ENCODE measurements at regions not wholly inside any gene's neighbourhood (a gene's known extent, or its start where the extent isn't known, plus 50 kb on each side); places are given as distances from the start of the nearest gene placed in this dataset.
"Not testable (repeated sequence)": the region's sequence is repeated elsewhere in the genome, so short reads cannot be mapped to it uniquely, and the experiment has no call there.

DNA sequence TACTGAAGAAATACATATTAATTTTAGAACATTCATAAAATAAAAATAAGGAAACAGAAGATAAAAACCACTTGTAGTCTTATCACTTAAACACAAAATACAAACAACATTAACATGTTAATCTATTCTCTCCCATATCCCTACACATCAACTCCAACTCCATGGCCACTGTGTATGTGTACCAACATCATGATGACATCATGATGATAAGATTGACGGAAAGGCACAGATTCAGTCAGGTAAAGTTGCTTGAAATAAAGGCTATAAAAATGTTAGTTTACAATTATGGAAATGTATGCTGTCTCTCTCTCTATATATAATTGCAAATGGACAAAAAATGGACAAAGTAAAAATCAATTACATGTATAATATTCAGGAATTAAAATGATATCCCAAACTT, 388.5 kb upstream of the UBE2E3 start:
- DNase-seq, result no peak

DNA sequence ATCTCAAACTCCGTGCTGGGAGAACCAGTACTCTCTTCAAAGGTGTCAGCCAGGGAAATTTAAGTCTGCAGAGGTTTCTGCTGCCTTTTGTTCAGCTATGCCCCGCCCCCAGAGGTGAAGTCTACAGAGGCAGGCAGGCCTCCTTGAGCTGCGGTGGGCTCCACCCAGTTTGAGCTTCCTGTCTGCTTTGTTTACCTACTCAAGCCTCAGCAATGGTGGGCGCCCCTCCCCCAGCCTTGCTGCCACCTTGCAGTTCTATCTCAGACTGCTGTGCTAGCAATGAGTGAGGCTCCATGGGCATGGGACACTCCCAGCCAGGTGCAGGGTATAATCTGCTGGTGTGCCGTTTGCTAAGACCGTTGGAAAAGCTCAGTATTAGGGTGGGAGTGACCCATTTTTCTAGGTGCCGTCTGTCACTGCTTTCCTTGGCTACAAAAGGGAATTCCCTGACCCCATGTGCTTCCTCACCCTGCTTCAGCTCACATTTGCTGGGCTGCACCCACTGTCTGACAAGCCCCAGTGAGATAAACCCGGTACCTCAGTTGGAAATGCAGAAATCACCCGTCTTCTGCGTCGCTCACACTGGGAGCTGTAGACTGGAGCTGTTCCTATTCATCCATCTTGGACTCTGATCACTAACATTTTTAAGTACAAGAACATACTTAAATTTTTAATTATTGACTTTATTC, 389.2 kb upstream of the UBE2E3 start:
- DNase-seq, result not testable (repeated sequence)

DNA sequence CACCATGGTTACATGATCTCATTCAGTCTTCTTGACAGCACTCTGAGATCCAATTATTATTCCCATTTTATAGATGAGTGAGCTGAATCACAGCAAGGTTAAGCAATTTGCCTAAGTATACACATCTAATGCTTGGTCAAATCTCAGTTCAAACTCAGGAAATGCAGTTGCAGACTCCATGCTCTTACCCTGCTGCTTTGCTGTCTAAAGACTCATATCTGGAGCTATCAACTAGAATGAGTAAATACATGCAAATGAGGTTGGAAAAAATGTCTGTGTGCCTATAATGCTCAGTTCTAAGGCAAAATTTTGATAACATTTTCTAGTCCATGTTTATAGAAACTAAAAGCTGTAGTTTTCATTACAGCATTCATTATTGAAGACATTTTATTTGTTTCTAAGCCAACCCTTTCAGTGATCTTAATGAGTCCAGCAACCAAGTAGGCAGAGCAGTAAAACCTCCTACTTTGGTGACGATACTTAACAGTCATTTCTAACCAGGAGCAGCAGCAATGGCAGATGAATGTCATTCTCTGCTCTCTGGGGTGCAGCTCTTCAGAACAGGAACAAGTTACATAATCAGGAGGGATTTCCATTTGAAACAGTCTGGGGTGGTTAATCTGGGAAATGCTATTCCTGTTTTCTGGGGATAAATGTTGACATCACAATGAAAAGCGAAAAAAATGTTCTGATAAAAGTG, 396.8 kb upstream of the UBE2E3 start:
- DNase-seq, result no peak

DNA sequence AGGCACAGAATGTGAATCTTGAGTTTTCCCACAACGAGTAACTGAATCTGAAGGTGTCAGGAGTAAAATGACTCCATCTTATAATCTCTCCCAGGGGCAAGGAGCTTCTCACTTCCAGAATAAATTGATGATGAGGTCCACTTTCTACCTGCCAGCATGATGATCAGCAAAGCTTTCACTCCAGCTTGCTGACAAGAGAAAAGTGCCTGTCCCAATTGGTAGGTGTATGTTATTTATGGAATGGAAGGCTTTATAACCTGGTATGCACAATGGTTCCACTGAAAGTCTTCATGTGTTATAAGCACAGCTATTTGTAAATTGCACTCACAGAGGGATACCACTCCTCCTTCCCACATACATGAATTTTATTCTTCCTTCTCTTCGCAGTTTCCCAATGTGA, 401.0 kb upstream of the UBE2E3 start:
- no peak for DNase-seq

DNA sequence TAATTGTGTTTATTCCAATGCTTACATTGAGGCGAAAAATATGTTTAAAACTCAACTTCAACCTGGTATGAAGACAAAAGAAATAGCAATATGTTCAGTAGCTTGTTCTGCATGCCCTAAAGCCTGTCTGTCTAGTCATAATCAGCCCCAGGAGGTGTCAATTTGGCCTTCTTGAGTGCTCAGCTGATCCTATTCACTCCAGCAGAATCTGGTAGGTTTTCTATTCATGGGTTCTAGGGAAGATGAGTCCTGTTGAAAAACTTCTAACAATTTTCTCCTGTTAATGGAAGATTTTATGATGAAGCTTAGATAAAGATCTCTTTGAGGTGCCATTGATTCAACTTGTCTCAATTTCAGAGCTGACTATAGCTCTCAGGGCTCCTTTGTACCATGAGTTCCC, 402.0 kb upstream of the UBE2E3 start:
- DNase-seq, result no peak

DNA sequence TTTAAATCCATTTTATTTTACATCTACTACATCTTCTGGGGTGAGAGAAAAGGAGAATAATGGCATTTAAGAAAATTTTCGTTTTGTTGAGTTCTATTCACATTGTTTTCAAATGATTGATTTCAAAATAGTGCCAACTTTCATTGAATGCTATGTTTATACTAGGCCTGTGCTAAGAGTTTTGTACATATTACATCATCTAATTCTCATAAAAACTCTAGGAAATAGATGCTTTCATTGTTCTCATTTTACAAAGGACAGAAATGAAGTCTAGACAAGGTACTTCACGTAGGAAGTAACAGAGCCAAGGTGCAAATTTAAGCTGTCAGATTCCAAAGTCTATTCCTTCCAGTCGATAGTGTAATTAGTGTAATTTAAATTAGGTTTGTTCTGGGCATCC, 402.8 kb upstream of the UBE2E3 start:
- DNase-seq, result no peak

DNA sequence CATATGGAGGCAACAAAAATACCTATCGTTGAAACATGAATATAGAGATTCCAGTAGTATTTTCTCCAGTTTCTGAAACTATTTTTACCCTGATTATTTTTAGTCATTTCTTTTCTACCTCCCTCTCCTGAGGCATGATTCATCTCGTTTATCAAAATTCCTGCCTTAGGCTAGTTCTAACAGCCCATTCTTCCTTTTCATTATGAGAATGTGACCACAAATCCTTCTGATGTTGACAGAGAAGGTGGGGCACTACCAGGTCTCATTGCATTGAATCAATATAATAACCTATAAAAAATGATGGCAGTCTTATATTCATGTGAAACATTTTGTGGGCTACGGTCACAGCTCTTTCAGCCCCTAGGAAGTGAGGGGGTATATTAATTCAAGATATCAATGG, 406.5 kb upstream of the UBE2E3 start:
- DNase-seq, result no peak

DNA sequence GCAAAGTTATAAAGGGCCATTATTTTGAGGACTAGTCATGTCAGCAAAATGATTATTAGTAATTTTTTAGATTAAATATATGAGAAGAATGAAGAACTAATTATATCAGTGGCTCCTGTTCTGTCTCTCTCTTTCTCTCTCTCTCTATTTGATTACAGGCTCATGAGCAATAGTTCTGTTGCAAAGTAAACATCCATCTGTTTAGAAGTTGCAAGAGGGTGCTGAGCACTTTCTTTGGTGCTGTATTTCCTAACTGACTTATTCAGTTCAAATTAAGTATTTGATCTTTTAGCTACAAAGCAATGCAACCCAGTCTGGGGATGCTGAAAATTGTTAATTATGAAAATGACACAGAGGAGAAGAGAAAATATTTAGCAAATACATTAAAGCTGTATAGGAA, 408.1 kb upstream of the UBE2E3 start:
- DNase-seq, result no peak

DNA sequence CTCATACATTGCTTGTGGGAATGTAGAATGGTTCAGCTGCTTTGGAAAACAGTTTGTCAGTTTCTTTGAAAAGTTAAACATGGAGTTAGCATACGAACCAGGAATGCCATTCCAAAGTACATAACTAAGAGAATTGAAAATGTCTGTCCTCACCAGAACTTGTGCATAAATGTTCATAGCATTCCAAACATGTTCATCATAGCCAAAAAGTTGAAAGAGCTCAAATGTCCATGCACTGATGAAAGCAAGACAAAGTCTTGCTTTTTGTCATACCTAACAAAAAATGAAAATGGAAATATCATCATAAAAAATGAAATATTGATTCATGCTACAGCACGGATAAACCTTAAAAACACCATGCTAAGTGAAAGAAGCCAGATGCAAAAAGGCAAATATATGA, 408.8 kb upstream of the UBE2E3 start:
- no peak for DNase-seq

DNA sequence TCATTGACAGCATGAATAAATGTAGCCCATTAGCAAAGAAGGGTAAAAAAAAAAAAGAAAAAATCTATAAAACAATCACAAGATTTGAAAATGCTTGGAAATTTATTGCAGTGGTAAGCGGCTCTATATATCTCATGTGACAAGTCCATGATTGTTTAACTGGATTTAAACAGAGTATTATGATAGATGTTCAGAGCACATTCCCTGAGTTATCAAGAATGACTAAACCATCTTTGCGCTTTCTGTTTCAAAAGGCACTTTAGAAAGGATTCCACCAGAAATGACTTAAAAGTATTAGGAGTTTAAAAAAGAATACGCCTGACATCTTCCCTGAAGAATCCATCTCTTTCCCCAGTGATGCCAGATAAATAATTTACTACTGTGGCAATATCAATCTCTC, 409.5 kb upstream of the UBE2E3 start:
- DNase-seq, result no peak

DNA sequence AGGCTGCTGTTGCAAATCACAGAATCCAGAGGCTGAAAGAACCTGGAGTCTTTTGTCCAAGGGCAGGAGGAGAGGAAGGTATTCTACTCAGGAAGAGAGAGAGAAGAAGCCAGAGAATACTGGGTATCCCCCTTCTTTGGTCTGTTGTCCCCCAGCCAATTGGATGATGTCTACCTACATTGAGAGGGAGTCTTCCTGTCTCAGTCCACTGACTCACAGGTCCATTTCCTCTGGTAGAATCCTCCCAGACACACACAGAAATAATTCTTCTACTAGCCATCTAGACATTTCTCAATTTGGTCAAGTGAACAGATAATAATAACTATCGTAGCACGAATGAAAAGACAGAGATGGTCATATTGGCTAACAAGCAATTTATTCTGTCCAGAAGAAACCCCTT, 416.4 kb upstream of the UBE2E3 start:
- DNase-seq, result no peak

DNA sequence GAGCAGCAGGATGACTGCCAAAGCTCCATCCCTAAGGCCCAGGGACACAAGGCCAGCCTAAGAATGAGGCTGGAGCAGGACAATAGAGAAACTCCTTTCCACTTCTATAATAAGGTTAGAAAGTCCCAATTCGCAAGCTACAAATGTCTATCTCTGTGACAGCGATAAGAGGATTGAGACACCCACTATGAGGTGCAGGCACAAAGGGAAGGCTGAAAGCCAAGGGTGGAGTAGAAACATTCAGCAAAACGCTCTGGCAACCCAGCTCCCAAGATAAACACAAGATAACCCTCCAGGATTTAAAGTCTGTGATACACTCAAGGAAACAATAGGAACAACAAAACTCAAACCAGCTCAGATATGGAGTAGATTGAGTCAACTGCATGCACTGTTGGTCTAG, 418.0 kb upstream of the UBE2E3 start:
- no peak for DNase-seq

DNA sequence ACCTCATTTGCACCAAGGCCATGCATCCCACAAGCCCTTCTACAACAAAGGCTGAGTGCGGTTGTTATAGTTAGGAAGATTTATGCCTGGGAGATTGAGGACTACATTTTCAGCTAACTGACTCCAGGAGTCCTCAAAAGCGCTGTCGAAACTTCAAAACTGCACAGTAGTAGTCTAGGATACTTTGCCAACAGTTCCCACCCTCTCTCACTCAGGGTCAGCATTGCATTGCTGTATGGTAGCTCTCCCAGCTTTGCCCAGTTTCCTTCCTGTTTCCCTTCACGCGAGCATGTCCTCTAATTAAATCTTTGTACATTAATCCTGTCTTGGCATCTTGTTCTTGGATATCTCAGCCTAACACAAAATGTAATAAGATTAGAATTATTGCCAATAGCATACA, 420.6 kb upstream of the UBE2E3 start:
- DNase-seq, result no peak

DNA sequence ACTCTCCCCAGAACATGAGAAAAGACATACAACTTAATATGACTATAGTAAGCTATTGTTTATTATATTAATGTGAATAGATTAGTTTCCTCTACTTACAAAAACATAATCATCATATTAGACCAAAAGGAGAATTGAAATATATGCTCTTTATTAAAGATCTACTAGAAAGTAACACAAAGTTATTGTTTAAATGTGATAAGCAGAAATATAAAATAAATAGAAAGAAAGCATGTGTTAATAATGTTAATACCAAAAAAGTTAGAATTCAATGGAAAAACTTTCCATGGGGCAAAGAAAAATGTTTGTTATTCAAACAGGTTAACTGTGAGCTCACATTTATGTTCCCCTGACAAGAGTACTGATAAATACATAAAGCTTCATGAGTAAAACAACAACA, 421.4 kb upstream of the UBE2E3 start:
- DNase-seq, result no peak

DNA sequence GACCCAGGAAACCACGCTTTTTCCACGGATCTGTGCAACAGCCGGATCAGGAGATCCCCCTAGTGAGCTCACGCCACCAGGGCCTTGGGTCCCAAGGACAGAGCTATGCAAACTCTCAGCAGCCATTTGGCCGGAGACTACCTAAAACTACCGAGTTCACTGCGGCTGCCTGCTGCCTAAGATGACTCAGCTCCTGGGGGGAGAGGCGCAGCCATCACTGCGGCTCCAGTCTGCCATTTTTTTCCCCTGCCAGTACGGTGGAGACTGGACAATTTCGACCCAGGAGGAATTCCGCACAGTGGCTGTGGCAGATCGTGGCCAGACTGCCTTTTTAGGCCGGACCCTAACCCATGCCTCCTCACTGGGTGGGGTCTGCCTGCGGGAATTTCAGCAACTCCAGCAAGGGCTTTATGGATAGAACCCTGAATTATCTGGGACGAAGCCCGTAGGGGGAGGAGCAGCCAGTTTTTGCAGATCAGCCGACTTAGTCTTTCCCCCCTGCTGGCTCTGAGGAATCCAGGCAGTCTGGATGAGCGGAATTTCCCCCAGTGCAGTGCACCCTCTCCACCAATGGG, 424.9 kb upstream of the UBE2E3 start:
- no peak for DNase-seq

DNA sequence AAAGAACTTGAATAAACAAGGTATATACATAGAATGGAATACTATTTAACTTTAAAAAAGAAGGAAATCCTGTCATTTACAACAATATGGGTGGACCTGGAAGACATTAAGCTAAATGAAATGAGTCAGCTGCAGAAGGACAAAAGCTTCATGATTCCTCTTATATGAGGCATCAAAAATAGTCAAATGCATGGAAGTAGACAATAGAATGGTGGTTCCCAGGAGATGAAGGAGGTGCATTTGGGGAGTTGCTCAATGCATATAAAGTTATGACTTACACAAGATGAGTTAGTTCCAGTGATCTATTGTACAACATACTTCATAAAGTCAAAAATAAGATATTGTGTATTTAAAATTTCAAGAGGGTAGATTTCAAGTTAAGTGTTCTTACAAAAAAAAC, 426.1 kb upstream of the UBE2E3 start:
- DNase-seq, result no peak

DNA sequence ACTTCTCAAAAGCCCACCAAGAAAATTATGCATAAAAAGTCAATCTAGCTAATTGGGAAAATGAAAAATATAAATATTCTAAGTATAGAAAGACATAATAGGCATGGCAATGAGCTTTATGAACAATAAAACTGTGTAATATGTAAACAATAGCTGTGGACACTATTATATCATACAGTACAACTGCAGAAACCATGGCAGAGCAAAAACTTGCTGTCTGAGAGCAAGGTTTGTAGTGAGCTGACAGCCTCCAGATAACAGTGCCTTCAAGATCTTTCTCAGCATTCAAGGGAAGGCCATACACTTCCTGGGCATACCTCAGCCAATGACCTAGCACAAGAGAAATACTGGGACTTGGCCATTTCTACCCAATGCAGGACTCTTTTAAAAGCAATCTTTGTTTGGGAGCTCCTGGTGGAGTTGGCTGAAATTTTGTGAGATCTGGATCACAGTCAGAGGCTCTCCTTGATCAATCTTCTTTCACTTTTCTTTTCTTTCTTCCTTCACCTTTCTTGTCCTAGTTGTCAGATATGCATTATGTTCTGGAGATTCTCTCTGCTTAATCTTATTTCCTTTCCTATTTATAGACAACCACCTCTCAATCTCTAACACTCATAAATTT, 427.2 kb upstream of the UBE2E3 start:
- no peak for DNase-seq

DNA sequence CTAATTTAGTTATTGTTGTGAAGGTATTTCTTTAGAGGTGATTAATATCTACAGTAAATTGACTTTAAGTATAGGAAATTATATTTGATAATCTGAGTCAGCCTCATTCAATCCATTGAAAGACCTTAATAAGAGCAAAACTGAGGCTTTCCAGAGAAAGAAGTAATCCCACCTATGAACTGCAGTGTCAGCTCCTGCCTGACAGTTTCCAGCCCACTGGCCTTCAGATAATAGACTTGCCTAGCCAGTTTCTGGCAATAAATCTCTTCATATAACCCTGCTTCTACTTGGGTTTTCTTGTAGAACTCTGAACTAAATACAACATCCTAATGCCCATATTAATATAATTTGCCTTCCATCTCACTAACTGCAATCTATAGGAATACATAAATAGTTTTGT, 437.9 kb upstream of the UBE2E3 start:
- DNase-seq, result no peak

DNA sequence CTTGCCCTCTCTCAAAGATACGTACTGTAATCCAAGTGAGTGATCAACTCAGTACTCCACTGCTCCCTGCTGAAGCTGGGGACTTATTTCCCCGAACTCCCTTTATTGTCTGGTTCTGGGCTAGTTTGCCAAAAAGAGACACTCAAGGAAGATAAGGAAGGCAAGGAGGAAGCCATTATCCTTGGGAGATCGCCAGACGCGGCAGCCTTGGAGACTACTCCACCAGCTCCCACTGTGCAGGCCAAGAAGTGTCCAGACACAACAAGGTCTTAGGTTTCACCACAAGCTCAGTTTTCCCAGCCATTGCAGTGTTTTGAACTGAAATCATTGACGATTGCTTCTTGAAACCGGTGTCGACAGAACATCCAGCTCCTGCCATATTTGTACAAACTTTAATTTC, 439.6 kb upstream of the UBE2E3 start:
- no peak for DNase-seq

DNA sequence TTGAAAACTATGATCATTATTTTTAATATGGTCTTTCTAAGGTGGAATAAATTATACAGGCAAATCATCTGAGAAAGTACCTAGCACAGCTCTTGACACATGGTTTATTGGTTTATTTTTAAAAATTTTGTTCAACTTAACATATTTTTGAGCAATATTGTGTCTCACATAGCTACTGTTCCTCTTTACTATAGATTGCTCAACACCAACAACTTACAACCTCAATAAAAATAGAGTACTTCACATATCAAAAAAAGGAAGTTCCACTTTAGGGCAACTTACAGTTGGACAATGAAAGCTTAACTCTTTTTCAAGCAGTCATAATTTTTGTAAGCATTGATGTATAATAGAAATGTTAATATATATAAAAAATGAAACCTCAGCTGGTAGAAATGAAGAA, 440.9 kb upstream of the UBE2E3 start:
- DNase-seq, result no peak

DNA sequence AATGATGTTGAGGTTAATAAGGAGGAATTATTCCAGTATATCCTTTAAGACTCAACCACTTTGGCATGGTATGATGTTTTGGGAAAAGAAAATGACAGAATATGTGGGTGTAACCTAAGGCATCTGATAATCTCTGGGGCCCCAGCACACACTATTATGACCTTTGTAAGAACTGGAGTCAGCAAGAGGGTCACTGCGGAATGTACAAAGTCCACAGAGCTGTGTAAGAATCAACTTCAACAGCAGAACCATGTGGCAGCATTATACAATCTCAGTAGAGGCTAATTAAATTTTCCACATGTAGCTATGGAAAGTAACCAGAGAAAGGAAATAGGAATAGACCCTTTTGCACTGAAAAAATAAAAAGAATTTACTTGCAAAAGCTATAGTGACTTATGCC, 445.1 kb upstream of the UBE2E3 start:
- no peak for DNase-seq

DNA sequence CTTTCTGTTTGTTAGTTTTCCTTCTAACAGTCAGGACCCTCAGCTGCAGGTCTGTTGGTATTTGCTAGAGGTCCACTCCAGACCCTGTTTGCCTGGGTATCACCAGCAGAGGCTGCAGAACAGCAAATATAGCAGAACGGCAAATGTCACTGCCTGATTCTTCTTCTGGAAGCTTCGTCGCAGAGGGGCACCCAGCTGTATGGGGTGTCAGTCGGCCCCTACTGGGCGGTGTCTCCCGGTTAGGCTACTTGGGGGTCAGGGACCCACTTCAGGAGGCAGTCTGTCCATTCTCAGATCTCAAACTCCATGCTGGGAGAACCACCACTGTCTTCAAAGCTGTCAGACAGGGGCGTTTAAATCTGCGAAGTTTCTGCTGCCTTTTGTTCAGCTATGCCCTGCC, 448.6 kb upstream of the UBE2E3 start:
- not testable (repeated sequence) for DNase-seq

DNA sequence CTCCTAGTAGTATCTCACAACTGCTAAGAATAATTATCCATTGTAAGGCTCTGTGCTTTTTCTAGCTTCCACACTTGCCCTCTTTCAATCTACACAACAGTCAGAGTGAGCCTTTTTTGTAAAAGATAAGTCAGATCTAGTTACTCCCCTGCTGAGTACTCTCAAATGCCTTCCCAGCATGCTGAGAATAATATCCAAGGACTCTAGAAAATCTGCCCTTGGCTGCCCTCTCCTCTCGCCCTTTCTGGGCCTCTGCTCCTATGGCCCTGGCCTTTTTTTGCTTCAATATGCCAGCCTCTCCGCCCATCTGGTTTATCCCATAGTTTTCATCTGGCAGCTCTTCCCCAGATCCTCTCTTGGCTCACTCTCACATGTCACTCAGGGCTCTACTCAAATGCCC, 455.9 kb upstream of the UBE2E3 start:
- no peak for DNase-seq

DNA sequence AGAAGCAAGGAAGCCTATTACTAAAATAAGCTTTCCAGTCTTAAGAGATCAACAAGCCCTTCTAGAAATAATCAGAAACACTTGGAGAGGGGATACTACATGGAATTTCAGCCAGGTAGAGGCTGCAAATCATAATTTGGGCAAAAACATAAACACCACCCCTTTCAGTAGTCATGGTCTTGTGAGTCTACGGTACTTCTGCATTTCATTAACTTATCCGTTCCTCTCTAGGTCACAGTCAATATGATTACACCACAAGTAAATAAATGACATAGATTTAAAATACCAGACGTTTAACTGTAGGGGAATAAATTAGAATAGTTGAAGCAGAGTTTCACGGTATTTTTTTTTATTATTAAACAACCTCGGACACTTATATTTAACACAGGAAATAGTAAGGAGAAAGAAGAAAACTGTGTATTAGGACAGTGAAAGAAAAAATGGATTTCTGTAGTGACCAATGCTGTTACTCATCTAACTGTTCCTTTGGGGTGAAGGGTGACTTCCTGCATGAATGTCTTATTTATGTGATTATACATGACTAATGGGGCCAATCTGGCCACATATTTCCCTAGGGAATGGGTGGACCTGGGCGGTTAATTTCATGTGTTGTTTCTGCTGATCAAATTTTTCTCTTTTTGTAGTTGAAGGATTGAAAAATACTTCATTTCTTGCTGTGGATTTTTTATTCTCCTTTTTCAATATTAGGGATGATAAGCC, 456.6 kb upstream of the UBE2E3 start:
- DNase-seq, result no peak
